Thymus (tissue), 11 donors: ENCODE measurements at regions not wholly inside any gene's neighbourhood (a gene's known extent, or its start where the extent isn't known, plus 50 kb on each side); places are given as distances from the start of the nearest gene placed in this dataset.

Experiments
- DNase-seq, 9 donors: peaks; one replicate each; pipeline ENCODE4 v3.0.0-alpha.2; 2013; ENCODE audit warnings: low spot score in 9 of 9, low read depth in 6 of 9, missing footprints in 1 of 9
- H3K27ac ChIP-seq, 2 donors: one replicate each; pipeline ENCODE4 v1.5.1; 2013; ENCODE audit warnings: control low read depth in 1 of 2, low read depth in 1 of 2, low read length in 1 of 2, mild to moderate bottlenecking in 1 of 2, moderate library complexity in 1 of 2
- H3K27me3 ChIP-seq, 2 donors: one replicate each; pipeline ENCODE4 v1.5.1; 2013; ENCODE audit warnings: low read length in 1 of 2; ENCODE audit not compliant: control insufficient read depth in 2 of 2, insufficient read depth in 1 of 2
- H3K36me3 ChIP-seq, 2 donors: one replicate each; pipeline ENCODE4 v1.5.1; 2013; ENCODE audit warnings: low read length in 1 of 2, mild to moderate bottlenecking in 1 of 2, moderate library complexity in 1 of 2; ENCODE audit not compliant: control insufficient read depth in 2 of 2, insufficient read depth in 2 of 2
- H3K4me1 ChIP-seq, 2 donors: one replicate each; pipeline ENCODE4 v1.5.1; 2013; ENCODE audit warnings: low read length in 2 of 2; ENCODE audit not compliant: control insufficient read depth in 2 of 2, insufficient read depth in 2 of 2
- H3K4me3 ChIP-seq, 2 donors: one replicate each; pipeline ENCODE4 v1.5.1; 2013; ENCODE audit warnings: low read length in 2 of 2, control low read depth in 1 of 2, mild to moderate bottlenecking in 1 of 2
- H3K9me3 ChIP-seq, 2 donors: one replicate each; pipeline ENCODE4 v1.5.1; 2013; ENCODE audit warnings: low read length in 1 of 2, mild to moderate bottlenecking in 1 of 2; ENCODE audit not compliant: control insufficient read depth in 2 of 2, insufficient read depth in 1 of 2
- WGBS: extraction: QIAGEN DNeasy Blood & Tissue Kit; methylation state at CpG from one replicate; pipeline ENCODE4 v1.1.7; 2013; 5-methylcytosine and 5-hydroxymethylcytosine counted together
- donor health status: healthy.

DNA sequence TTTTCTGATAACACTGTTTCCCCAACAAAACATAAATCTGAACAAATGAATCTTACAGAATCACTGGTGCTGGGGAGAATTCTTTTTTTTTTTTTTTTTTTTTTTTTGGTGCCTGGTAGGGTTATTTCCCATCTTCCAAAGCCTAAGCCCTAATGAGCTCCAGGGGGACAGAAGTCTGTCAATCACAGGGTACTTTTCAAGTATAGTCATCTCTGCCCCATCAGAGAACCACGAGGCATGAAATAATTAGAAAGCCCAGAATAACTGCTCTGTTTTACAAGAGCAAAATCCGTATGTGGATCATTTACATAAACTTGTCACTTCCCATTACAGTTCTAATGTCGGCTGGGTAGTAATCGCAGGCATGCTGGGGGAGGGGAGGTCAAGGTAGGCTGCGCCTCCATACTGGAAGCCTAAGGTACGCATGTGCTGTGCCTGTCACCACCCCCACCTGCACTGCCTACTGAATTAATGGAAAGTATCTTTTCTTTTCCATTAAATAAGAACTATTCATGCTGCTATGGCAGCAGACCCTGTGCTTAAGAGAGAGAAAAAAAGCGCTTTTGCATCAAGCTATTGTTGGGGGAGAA lies 164.7 kb upstream of the LEF1 start:
- DNase-seq: no peak
- H3K36me3 ChIP-seq: no peaks in the 10 kb centered on the region
- H3K4me3 ChIP-seq: no peak overlapping the region
- H3K4me1 ChIP-seq: peaks cover 14 to 27% of the 10 kb centered on the region in 2 donors
- H3K9me3 ChIP-seq: no peaks in the 10 kb centered on the region
- H3K27me3 ChIP-seq: no peaks in the 10 kb centered on the region
- WGBS: 94% methylated on average over 7 of the region's 7 CpGs
- H3K27ac ChIP-seq: no peak overlapping the region

- Histone ChIP-seq H3K9me3 (no peaks in the 10 kb centered on the region), H3K27me3 (no peaks in the 10 kb centered on the region), H3K36me3 (no peaks in the 10 kb centered on the region), H3K4me3 (no peak overlapping the region), H3K4me1 (peaks cover 23 to 35% of the 10 kb centered on the region in 2 donors), H3K27ac (no peak overlapping the region)
- 96% methylated on average over 5 of the region's 5 CpGs for WGBS
- no peak for DNase-seq
These were observed 163.3 kb upstream of the LEF1 start for GRCh38 chr4:108331905-108332632.

DNA sequence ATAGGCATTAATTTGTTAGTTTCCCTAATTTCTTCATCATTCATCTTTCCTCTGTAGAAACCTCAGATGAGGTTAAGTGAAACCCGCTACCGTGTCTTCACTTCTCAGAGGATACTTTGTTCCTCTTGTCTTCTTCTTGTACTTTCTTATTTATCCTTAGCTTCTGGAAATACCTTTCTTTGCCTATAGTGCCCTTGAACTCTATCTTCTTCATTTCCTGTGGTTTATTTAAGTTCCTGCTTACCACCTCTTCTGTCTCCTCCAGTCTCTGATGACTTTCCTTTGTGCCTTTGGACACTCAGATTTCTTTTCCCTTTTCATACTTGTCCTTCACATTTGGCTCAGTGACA lies 159.6 kb upstream of the LEF1 start:
- peak overlapping the region; percentile 25 to 65 for H3K27ac ChIP-seq
- no peak overlapping the region for H3K4me3 ChIP-seq
- H3K27me3 ChIP-seq: no peaks in the 10 kb centered on the region
- H3K4me1 ChIP-seq: peaks cover 28 to 39% of the 10 kb centered on the region in 2 donors
- DNase-seq: peak in 1 of 9 donors; percentile 47
- WGBS: 14% methylated on average over 2 of the region's 2 CpGs
- no peaks in the 10 kb centered on the region for H3K36me3 ChIP-seq
- H3K9me3 ChIP-seq: no peaks in the 10 kb centered on the region

- peak in 7 of 9 donors; percentile 27 to 79 (median 53) for DNase-seq
- 45% methylated on average over 7 of the region's 7 CpGs for WGBS
- Histone ChIP-seq H3K27ac (peak overlapping the region; percentile 20 to 65), H3K4me1 (peaks cover 28 to 39% of the 10 kb centered on the region in 2 donors), H3K27me3 (no peaks in the 10 kb centered on the region), H3K9me3 (no peaks in the 10 kb centered on the region), H3K36me3 (no peaks in the 10 kb centered on the region), H3K4me3 (no peak overlapping the region)
These were observed 159.1 kb upstream of the LEF1 start for GRCh38 chr4:108327642-108328382.

DNA sequence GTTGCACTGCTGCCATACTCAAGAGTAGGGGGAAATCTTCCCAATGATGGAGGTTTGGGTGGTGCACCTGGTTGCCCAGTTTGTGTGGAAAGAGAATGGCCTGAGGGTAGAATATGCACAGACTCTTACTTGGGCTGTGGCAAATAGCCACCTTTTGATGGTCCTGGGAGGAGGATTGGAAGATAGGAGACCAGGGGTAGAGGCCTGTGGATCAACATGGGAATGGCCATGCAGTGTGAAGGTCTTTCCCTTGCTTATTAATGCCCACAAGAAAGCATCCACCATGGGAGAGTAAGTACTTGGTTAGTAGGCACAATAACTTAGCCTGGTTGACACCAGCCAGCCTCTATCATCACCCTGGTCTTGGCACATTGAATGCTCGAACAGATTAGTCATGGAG lies 156.8 kb upstream of the LEF1 start:
- Histone ChIP-seq H3K4me1 (peaks cover 28 to 39% of the 10 kb centered on the region in 2 donors), H3K27me3 (no peaks in the 10 kb centered on the region), H3K36me3 (no peaks in the 10 kb centered on the region), H3K9me3 (no peaks in the 10 kb centered on the region), H3K27ac (no peak overlapping the region), H3K4me3 (no peak overlapping the region)
- DNase-seq: no peak
- WGBS: 100% methylated on average over 1 of the region's 1 CpG

- H3K4me3 ChIP-seq: no peak overlapping the region
- H3K9me3 ChIP-seq: no peaks in the 10 kb centered on the region
- WGBS: 99% methylated on average over 1 of the region's 1 CpG
- H3K27me3 ChIP-seq: no peaks in the 10 kb centered on the region
- no peak for DNase-seq
- H3K36me3 ChIP-seq: no peaks in the 10 kb centered on the region
- peaks cover 28 to 39% of the 10 kb centered on the region in 2 donors for H3K4me1 ChIP-seq
- H3K27ac ChIP-seq: no peak overlapping the region
These were observed 155.7 kb upstream of the LEF1 start for GRCh38 chr4:108324450-108324849.

- no peaks in the 10 kb centered on the region for H3K9me3 ChIP-seq
- peaks cover 15 to 23% of the 10 kb centered on the region in 2 donors for H3K4me1 ChIP-seq
- 98% methylated on average over 4 of the region's 4 CpGs for WGBS
These were observed 153.8 kb upstream of the LEF1 start for GRCh38 chr4:108322497-108322896.

GRCh38 chr4:108320061-108320460 lies 151.3 kb upstream of the LEF1 start:
- Histone ChIP-seq H3K27ac (no peak overlapping the region), H3K9me3 (no peaks in the 10 kb centered on the region), H3K27me3 (no peaks in the 10 kb centered on the region), H3K4me1 (peaks cover 5 to 10% of the 10 kb centered on the region in 2 donors), H3K4me3 (no peak overlapping the region), H3K36me3 (no peaks in the 10 kb centered on the region)
- 81% methylated on average over 1 of the region's 1 CpG for WGBS
- DNase-seq: no peak

More at GRCh38 chr4:108322497-108322896, 153.8 kb upstream of the LEF1 start:
- H3K27ac ChIP-seq: no peak overlapping the region
- H3K4me3 ChIP-seq: no peak overlapping the region
- DNase-seq: no peak
- H3K27me3 ChIP-seq: no peaks in the 10 kb centered on the region
- H3K36me3 ChIP-seq: no peaks in the 10 kb centered on the region

DNA sequence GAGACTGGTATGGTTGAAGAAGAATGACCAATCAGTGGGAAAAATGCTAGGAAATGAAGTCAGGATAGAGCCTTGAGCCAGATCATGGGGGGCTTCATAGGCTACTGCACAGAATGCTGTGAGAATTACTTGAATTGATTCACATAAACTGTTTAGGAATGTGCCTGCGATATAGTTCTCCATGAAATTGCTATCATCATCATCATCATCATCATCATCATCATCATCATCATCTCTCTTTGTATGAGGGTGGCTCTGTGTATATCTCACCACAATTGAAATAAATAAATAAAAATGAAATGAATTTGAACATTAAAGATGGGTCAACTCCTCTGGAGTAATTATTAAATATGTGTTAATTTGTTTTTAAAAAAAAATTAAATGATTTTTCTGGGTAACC lies 148.6 kb upstream of the LEF1 start:
- peaks cover 21 to 24% of the 10 kb centered on the region in 2 donors for H3K4me1 ChIP-seq
- no peak overlapping the region for H3K4me3 ChIP-seq
- no peaks in the 10 kb centered on the region for H3K9me3 ChIP-seq
- H3K27ac ChIP-seq: no peak overlapping the region
- 99% methylated on average over 1 of the region's 1 CpG for WGBS
- H3K27me3 ChIP-seq: no peaks in the 10 kb centered on the region
- no peak for DNase-seq
- no peaks in the 10 kb centered on the region for H3K36me3 ChIP-seq
